GM19467 (cell line): ENCODE measurements at regions not wholly inside any gene's neighbourhood (a gene's known extent, or its start where the extent isn't known, plus 50 kb on each side); places are given as distances from the start of the nearest gene placed in this dataset.
"Not testable (repeated sequence)": the region's sequence is repeated elsewhere in the genome, so short reads cannot be mapped to it uniquely, and the experiment has no call there.

ENCODE experiments used
- ATAC-seq: cut with Tn5 transposase; IDR thresholded peaks from one replicate; pipeline ENCODE4 v1.9.1; 2021; ENCODE audit warnings: mild to moderate bottlenecking, moderate library complexity; ENCODE audit not compliant: unreplicated experiment

- ATAC-seq, result no peak
These were observed 132.2 kb downstream of the GPX5 start for GRCh38 chr6:28657769-28658465.

- no peak for ATAC-seq
These were observed 133.0 kb downstream of the GPX5 start for GRCh38 chr6:28658475-28659249.

GRCh38 chr6:28659250-28659566 lies 133.5 kb downstream of the GPX5 start:
- no peak for ATAC-seq

GRCh38 chr6:28661097-28661713 lies 135.5 kb downstream of the GPX5 start:
- no peak for ATAC-seq

- no peak for ATAC-seq
These were observed 139.3 kb downstream of the GPX5 start for GRCh38 chr6:28664870-28665396.

- no peak for ATAC-seq
These were observed 147.7 kb downstream of the GPX5 start for GRCh38 chr6:28673417-28673786.

- no peak for ATAC-seq
These were observed 148.3 kb downstream of the GPX5 start for GRCh38 chr6:28673787-28674671.

- ATAC-seq, result no peak
These were observed 149.9 kb downstream of the GPX5 start for GRCh38 chr6:28675600-28675999.

GRCh38 chr6:28682542-28682941 lies 156.9 kb downstream of the GPX5 start:
- ATAC-seq, result no peak

- ATAC-seq, result not testable (repeated sequence)
These were observed 157.4 kb downstream of the GPX5 start for GRCh38 chr6:28682956-28683685.

GRCh38 chr6:28683945-28684538 lies 158.4 kb downstream of the GPX5 start:
- no peak for ATAC-seq

GRCh38 chr6:28685960-28686359 lies 160.3 kb downstream of the GPX5 start:
- ATAC-seq, result not testable (repeated sequence)

GRCh38 chr6:28686446-28687027 lies 160.9 kb downstream of the GPX5 start:
- not testable (repeated sequence) for ATAC-seq

- ATAC-seq, result not testable (repeated sequence)
These were observed 161.8 kb downstream of the GPX5 start for GRCh38 chr6:28687309-28687981.

- not testable (repeated sequence) for ATAC-seq
These were observed 166.3 kb downstream of the GPX5 start for GRCh38 chr6:28691991-28692390.

GRCh38 chr6:28693033-28693750 lies 167.5 kb downstream of the GPX5 start:
- no peak for ATAC-seq

GRCh38 chr6:28693751-28694443 lies 168.2 kb downstream of the GPX5 start:
- no peak for ATAC-seq

GRCh38 chr6:28695715-28696114 lies 170.0 kb downstream of the GPX5 start:
- ATAC-seq, result no peak
